K562 (cell line): ENCODE measurements at regions not wholly inside any gene's neighbourhood (a gene's known extent, or its start where the extent isn't known, plus 50 kb on each side); places are given as distances from the start of the nearest gene placed in this dataset.

Experiments used
- ATAC-seq: fragments of 200-7000 bp; cut with Tn5 transposase; 3 replicates; pipeline ENCODE4 v1.9.1; 2020; ENCODE audit warnings: moderate library complexity
- BruUV-seq: library from RNA; stranded (reverse); fragments of 400-500 nt; replicated peaks from 2 replicates; lab custom pipeline; 2021; lab: Mats Ljungman, UMichigan
- CTCF ChIA-PET: fragments of 300-600 bp; formaldehyde crosslinking; extraction: SDS; loops from one replicate; lab custom pipeline; 2021; ENCODE audit warnings: low intra/inter-chr PET ratio; lab: Yijun Ruan, JAX
- POLR2A ChIA-PET: fragments of 300-600, 350-650 bp; sonication (Branson Sonifier 250); formaldehyde crosslinking; extraction: SDS; loops from one replicate; lab custom pipeline; 2021; ENCODE audit warnings: antibody characterized with exemption, inconsistent platforms; lab: Yijun Ruan, JAX
- DNase-seq, 4 experiments: peaks; one replicate each; pipeline versions ENCODE4 v3.0.0 to v3.0.0-alpha.2; 2011 to 2018; ENCODE audit warnings: low spot score in 3 of 4, mixed read lengths in 3 of 4; ENCODE audit errors: extremely low read depth in 1 of 4
- FAIRE-seq: peaks from 2 replicates; lab custom pipeline; 2011; peaks lifted over from hg19 to GRCh38; lab: Jason Lieb, UNC
- H2AFZ ChIP-seq: 2 replicates; pipeline ENCODE4 v1.6.0; 2011; ENCODE audit warnings: low read depth, low read length, control low read depth, inconsistent platforms
- H3K27ac ChIP-seq: fragments of 200-600 bp; 3 replicates; pipeline ENCODE4 v1.8.0; 2011; ENCODE audit warnings: low read depth, mild to moderate bottlenecking, control low read depth, inconsistent platforms, low read length, moderate library complexity, mixed read lengths; ENCODE audit errors: extremely low read depth
- H3K27me3 ChIP-seq, 2 experiments: fragments of 300-600 bp in 1 of 2; 2 replicates in 1 of 2; 3 replicates in 1 of 2; pipeline versions ENCODE4 v1.6.0 to v1.8.0; 2011; ENCODE audit warnings: inconsistent platforms in 2 of 2, low read length in 2 of 2, mild to moderate bottlenecking in 1 of 2, mixed read lengths in 1 of 2, moderate library complexity in 1 of 2; ENCODE audit not compliant: control insufficient read depth in 2 of 2, insufficient read depth in 2 of 2
- H3K36me3 ChIP-seq: fragments of 300-600 bp; 3 replicates; pipeline ENCODE4 v1.8.0; 2011; ENCODE audit warnings: mild to moderate bottlenecking, low read length, inconsistent platforms; ENCODE audit not compliant: control insufficient read depth, insufficient read depth
- H3K4me1 ChIP-seq, 2 experiments: fragments of 200-600 bp in 1 of 2; replicated peaks in 1 of 2; 2 replicates in 1 of 2; 3 replicates in 1 of 2; pipeline versions ENCODE4 v1.5.1 to v1.8.0; 2011; ENCODE audit warnings: inconsistent platforms in 2 of 2, low read length in 2 of 2, mild to moderate bottlenecking in 1 of 2, mixed read lengths in 1 of 2, moderate library complexity in 1 of 2; ENCODE audit not compliant: control insufficient read depth in 2 of 2, insufficient read depth in 2 of 2
- H3K4me2 ChIP-seq: 2 replicates; pipeline ENCODE4 v1.6.1; 2011; ENCODE audit warnings: low read length, control low read depth, inconsistent platforms, mixed read lengths; ENCODE audit not compliant: insufficient read depth
- H3K4me3 ChIP-seq: fragments of 200-600 bp; sonication (generic), shearing (Covaris generic); 2 replicates; pipeline ENCODE4 v1.5.1; 2016; ENCODE audit warnings: control low read depth, inconsistent platforms
- H3K79me2 ChIP-seq: fragments of 200-600 bp; 3 replicates; pipeline ENCODE4 v1.8.0; 2011; ENCODE audit warnings: low read length, inconsistent platforms; ENCODE audit not compliant: control insufficient read depth, insufficient read depth
- H3K9ac ChIP-seq, 2 experiments: 2 replicates each; pipeline versions ENCODE4 v1.6.0 to v1.6.1; 2011; ENCODE audit warnings: low read depth in 2 of 2, low read length in 2 of 2, control low read depth in 1 of 2, inconsistent platforms in 1 of 2, mild to moderate bottlenecking in 1 of 2, mixed read lengths in 1 of 2; ENCODE audit not compliant: insufficient read depth in 1 of 2
- H3K9me1 ChIP-seq: one replicate; pipeline ENCODE4 v1.6.0; 2011; ENCODE audit warnings: inconsistent platforms, mild to moderate bottlenecking, low read length, moderate library complexity; ENCODE audit not compliant: control insufficient read depth, insufficient read depth
- H3K9me3 ChIP-seq: replicated peaks from 2 replicates; pipeline ENCODE4 v1.5.1; 2011; ENCODE audit warnings: low read depth, low read length, inconsistent platforms; ENCODE audit not compliant: control insufficient read depth, insufficient read depth
- H4K20me1 ChIP-seq: replicated peaks from 2 replicates; pipeline ENCODE4 v1.6.1; 2011; ENCODE audit warnings: low read length, inconsistent platforms, mixed read lengths; ENCODE audit not compliant: control insufficient read depth, insufficient read depth
- ARID3B ChIP-seq: fragments of 250-450 bp; sonication (Bioruptor Pico); IDR thresholded peaks from 2 replicates; pipeline ENCODE4 v1.4.0; 2020; ENCODE audit warnings: borderline replicate concordance
- BCOR ChIP-seq: fragments of 450-650 bp; IDR thresholded peaks from 2 replicates; pipeline ENCODE4 v1.6.1; 2016
- ELF1 ChIP-seq: fragments of 200-800 bp; sonication (Bioruptor generic); IDR thresholded peaks from 2 replicates; pipeline ENCODE4 v1.6.1; 2016; ENCODE audit warnings: missing genetic modification characterization, missing compliant biosample characterization
- ESRRB ChIP-seq: fragments of 250-450 bp; sonication (Bioruptor Pico); IDR thresholded peaks from 2 replicates; pipeline ENCODE4 v1.5.0; 2020; ENCODE audit warnings: mild to moderate bottlenecking, moderate library complexity, borderline replicate concordance
- FOXP4 ChIP-seq: sonication (generic); formaldehyde crosslinking; IDR thresholded peaks from 2 replicates; pipeline ENCODE4 v1.8.0; 2022; ENCODE audit warnings: mild to moderate bottlenecking, missing genetic modification reagents, borderline replicate concordance
- MEIS2 ChIP-seq: fragments of 450-650 bp; IDR thresholded peaks from 2 replicates; pipeline ENCODE4 v1.6.1; 2014; ENCODE audit warnings: mild to moderate bottlenecking; ENCODE audit not compliant: partially characterized antibody
- POLR2A ChIP-seq: fragments of 450-650 bp; conservative IDR thresholded peaks from 2 replicates; pipeline ENCODE4 v1.6.1; 2016
- RAD21 ChIP-seq, 2 experiments: fragments of 250-450 bp in 1 of 2; fragments of 450-650 bp in 1 of 2; sonication (Bioruptor Pico) in 1 of 2; formaldehyde crosslinking in 1 of 2; IDR thresholded peaks in 1 of 2; conservative IDR thresholded peaks in 1 of 2; 2 replicates each; pipeline versions ENCODE4 v1.4.0 to v1.8.0; 2020 to 2022; ENCODE audit warnings: mild to moderate bottlenecking in 2 of 2, moderate library complexity in 1 of 2
- RCOR1 ChIP-seq, 2 experiments: IDR thresholded peaks; 2 replicates each; pipeline ENCODE4 v1.6.1; 2012; ENCODE audit warnings: low read depth in 2 of 2, low read length in 2 of 2, borderline replicate concordance in 1 of 2, improper control_type of control experiment in 1 of 2
- TCF15 ChIP-seq: fragments of 250-450 bp; sonication (Bioruptor Pico); IDR thresholded peaks from 2 replicates; pipeline ENCODE4 v1.8.0; 2022; ENCODE audit warnings: moderate library complexity, mild to moderate bottlenecking, inconsistent platforms
- ZNF830 ChIP-seq: fragments of 250-450 bp; sonication (Bioruptor Pico); IDR thresholded peaks from 2 replicates; pipeline ENCODE4 v1.5.0; 2021; ENCODE audit warnings: mild to moderate bottlenecking
- WGBS: fragments of 100-300 bp; shearing (Covaris generic); methylation state at CpG from one replicate; pipeline ENCODE4 v1.1.6; 2016; ENCODE audit warnings: low coverage, mixed read lengths; ENCODE audit not compliant: insufficient coverage; ENCODE audit errors: missing lambda C conversion rate; 5-methylcytosine and 5-hydroxymethylcytosine counted together
- in situ Hi-C: fragments of 300-500 bp; cut with MboI; formaldehyde crosslinking; loops from 4 replicates; pipeline ENCODE4 v1.15.0; 2018; ENCODE audit warnings: inconsistent platforms, mixed read lengths
- intact Hi-C: fragments of 100-400 bp; cut with micrococcal nuclease; formaldehyde crosslinking; loops from 2 replicates; pipeline ENCODE4 v1.14.2; 2022

DNA sequence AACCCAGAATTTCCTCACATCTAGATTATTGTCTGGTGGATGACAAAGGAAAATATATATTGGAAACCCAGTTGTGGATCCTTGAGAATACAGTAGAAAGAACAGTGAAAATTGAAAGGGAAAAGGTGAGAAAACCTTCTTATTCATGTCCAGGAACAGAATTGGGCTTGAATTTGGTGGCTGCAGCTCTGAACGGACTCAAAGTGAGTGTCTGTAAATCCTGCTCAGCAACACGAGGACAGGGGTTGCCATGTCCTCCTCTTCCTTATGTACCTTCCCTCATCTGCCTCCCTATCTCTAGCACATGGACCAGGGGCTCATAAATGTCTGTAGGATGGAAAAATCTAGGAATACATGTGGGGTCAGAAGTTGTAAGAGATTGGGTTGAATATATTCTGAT lies 152.2 kb downstream of the RPIA start:
- no TSS peak for BruUV-seq
- Histone ChIP-seq H3K4me3 (no peak overlapping the region), H3K9ac (no peak overlapping the region), H3K4me2 (no peak overlapping the region), H3K9me1 (no peaks in the 10 kb centered on the region), H2AFZ (no peak overlapping the region), H3K27me3 (no peaks in the 10 kb centered on the region), H3K9me3 (no peaks in the 10 kb centered on the region), H3K79me2 (no peaks in the 10 kb centered on the region), H3K36me3 (no peaks in the 10 kb centered on the region), H3K4me1 (no peaks in the 10 kb centered on the region), H4K20me1 (no peaks in the 10 kb centered on the region), H3K27ac (no peak overlapping the region)
- POLR2A ChIA-PET = no interaction called here
- TF ChIP-seq ELF1 (tag) = no peak
- TF ChIP-seq BCOR = no peak
- TF ChIP-seq TCF15 = no peak
- no peak for TF ChIP-seq ARID3B (CRISPR knock-in tag)
- no peak for TF ChIP-seq MEIS2
- TF ChIP-seq ZNF830 (CRISPR knock-in tag) = no peak
- no peak for TF ChIP-seq ESRRB (CRISPR knock-in tag)
- TF ChIP-seq RCOR1 (IDR thresholded peaks at IDR 0.05; ENCODE audit: borderline replicate concordance in 1 of 2, low read depth in 2 of 2, low read length in 2 of 2) = no peak
- no peak for TF ChIP-seq RAD21 (CRISPR knock-in tag; conservative IDR thresholded peaks at IDR 0.05 in 1 of 2, IDR thresholded peaks at IDR 0.05 in 1 of 2)
- no peak for TF ChIP-seq POLR2A
- TF ChIP-seq FOXP4 (CRISPR knock-in tag) = no peak
- intact Hi-C loops (no loop called here), in situ Hi-C loops (no loop called here)
- WGBS = 0% methylated on average over 2 of the region's 2 CpGs
- DNase-seq (no peak), ATAC-seq (no peak), FAIRE-seq (no peak)
- CTCF ChIA-PET = no interaction called here
